ENCODE measurements at regions not wholly inside any gene's neighbourhood (a gene's known extent, or its start where the extent isn't known, plus 50 kb on each side); places are given as distances from the start of the nearest gene placed in this dataset.

DNA sequence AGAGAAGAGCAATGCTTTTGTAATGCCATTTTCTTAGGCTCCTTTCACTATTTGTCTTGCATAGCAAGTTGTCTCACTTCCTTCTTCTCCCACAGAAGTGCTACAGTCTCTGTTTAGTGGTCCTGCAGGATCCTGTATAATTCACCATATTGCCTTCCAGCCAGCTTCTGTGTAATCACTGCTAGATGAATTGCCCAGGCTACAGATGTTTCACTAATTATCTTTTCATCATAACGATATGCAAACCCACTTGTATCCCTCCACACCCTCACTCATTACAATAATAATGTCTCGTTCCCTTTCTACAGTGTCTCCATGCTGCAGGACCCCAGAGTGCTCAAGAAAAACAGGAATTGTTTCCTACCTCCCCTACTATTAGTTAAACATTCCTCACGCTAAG lies 402.9 kb downstream of the TBL1XR1 start:
- no peak for DNase-seq (ENCODE audit: low read depth)

GRCh38 chr3:176789947-176790346 lies 407.3 kb downstream of the TBL1XR1 start:
- DNase-seq (ENCODE audit: low read depth), result no peak

DNA sequence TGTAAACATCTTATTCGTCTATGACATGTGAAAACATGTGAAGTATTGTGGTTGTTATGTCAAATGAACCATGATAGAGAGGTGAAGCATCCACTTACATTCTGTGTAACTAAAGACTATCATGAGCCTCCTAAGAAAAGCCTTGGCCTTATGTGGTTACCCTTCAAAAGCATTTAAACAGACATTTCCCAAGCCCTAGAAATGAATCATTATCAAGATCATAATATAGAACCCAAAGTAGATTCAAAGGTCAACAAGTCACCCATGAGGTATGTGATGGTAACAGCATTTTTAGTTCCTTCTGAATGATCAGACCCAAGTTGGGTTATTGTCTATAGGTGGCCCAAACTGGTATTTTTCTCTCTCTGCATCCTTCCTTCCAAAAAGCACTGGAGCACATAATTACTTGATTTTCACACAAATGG lies 408.0 kb downstream of the TBL1XR1 start:
- DNase-seq (ENCODE audit: low read depth), result no peak

GRCh38 chr3:176787506-176787905 lies 409.8 kb downstream of the TBL1XR1 start:
- DNase-seq (ENCODE audit: low read depth), result no peak

DNA sequence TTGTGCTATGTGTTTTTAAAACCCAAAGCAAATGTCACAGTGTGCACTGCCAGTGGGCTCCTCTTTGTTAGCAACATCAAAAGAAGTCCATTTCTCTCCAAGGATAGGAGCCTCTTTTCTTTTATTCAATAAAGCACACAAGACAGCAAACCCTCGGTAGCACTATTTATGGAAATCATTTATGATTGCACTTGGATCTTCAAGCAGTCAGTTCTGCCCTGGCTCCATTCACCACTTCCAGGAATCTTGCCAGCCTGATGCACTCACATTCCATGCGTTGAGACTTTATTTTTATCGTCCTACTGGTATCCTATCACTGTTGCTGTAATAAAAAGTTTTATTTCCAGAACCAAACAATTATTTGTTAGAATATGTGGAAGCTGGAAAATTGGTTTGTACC lies 412.1 kb downstream of the TBL1XR1 start:
- no peak for DNase-seq (ENCODE audit: low read depth)

DNA sequence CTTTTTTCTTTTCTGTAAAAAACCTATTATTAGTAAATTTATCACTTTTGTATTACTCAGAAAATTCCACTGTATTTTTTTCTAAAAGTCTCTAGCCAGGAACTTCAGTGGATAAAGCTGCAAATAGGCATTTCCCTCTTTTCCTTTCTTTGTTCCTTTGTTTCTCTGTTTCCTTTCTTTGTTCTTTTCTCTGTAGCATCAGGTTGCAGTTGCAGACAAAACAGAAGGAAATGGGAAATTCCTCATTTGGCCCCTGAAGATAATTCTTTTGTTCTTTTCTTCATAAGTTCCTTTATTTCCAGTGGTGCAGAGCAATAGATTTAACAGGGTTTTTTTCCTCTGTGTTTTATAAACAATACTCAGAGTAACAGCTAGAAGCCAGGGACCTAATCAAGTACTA lies 416.5 kb downstream of the TBL1XR1 start:
- no peak for DNase-seq (ENCODE audit: low read depth)

GRCh38 chr3:176776622-176777175 lies 420.6 kb downstream of the TBL1XR1 start:
- no peak for DNase-seq (ENCODE audit: low read depth)

GRCh38 chr3:176769547-176770190 lies 427.6 kb downstream of the TBL1XR1 start:
- no peak for DNase-seq (ENCODE audit: low read depth)

GRCh38 chr3:176767385-176767784 lies 429.9 kb downstream of the TBL1XR1 start:
- peak; percentile 20 for DNase-seq (ENCODE audit: low read depth)

DNA sequence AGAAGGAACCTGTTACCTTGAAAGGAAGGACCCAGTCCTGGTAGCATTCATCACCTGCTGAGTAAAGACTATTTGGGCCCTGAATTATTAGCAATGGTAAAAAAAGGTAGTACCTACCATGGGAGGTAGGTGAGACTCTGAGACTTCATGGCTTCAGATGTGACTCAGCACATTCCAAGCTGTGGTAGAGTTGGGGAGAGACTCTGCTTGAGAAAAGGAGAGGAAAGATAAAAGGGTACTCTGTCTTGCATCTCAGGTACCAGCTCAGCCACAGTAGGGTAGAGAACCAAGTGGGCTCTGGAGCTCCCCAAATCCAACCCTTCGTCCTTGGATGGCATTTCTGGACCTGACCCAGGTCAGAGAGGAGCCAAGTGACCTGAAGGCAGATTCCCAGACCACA lies 430.4 kb downstream of the TBL1XR1 start:
- DNase-seq (ENCODE audit: low read depth), result no peak

GRCh38 chr3:176765382-176765900 lies 431.8 kb downstream of the TBL1XR1 start:
- DNase-seq (ENCODE audit: low read depth), result no peak

GRCh38 chr3:176759815-176760506 lies 437.3 kb downstream of the TBL1XR1 start:
- no peak for DNase-seq (ENCODE audit: low read depth)

DNA sequence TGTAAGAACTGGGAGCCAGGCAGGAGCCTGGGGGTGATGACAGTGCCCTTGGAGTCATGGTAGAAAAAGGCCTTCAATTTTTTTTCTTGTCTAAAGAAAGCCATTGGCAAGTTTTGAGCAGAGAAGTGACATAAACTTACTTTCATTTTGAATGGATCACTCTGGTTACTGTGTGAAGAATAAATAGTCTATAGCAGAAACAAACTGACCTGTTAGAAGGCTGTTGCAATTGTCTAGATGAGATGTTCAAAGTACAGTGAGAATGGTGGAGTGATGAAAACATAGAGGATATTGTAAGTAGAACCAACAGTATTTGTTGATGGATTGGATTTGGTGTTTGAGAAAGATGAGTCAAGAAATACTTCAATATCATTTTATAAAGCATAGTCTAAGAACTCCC lies 439.9 kb downstream of the TBL1XR1 start:
- DNase-seq (ENCODE audit: low read depth), result no peak

- DNase-seq (ENCODE audit: low read depth), result no peak
Observed at GRCh38 chr3:176755977-176756376, 441.3 kb downstream of the TBL1XR1 start.

- DNase-seq (ENCODE audit: low read depth), result no peak
Observed at GRCh38 chr3:176755552-176755951, 441.7 kb downstream of the TBL1XR1 start.

GRCh38 chr3:176741664-176742047 lies 455.6 kb downstream of the TBL1XR1 start:
- no peak for DNase-seq (ENCODE audit: low read depth)

DNA sequence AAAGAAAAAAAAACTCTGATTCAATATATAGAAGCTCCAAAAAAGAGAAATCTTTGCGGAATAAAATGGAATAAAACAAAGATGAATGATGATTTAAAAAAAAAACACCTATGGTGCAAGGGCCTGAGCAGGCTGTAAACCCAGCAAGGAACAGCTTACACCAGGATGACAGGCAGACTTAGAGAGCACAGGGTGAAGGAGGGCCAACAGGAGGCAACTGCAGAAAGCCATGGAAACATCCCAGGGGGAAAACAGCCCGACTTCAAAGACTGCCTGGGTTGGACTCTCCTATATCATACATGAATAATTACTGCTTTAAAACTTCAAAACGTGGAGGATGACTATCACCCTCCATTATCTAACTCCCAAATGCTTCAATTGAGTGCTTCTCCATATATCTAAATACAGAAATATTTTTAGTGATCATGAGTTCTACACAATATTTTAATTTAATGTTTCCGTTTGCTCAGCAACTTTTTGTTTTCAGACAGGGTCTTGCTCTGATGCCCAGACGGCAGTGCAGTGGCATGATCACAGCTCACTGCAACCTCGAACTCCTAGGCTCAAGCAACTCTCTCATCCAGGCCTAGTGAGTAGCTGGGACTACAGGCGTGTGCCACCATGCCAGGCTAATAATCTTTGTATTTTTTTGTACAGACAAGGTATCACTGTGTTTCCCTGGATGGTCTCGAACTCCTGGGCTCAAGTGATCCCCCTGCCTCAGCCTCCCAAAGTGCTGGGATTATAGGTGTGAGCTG lies 456.2 kb downstream of the TBL1XR1 start:
- DNase-seq (ENCODE audit: low read depth), result no peak

GRCh38 chr3:176739159-176739558 lies 458.1 kb downstream of the TBL1XR1 start:
- no peak for DNase-seq (ENCODE audit: low read depth)

- DNase-seq (ENCODE audit: low read depth), result no peak
Observed at GRCh38 chr3:176737480-176738110, 459.7 kb downstream of the TBL1XR1 start.

DNA sequence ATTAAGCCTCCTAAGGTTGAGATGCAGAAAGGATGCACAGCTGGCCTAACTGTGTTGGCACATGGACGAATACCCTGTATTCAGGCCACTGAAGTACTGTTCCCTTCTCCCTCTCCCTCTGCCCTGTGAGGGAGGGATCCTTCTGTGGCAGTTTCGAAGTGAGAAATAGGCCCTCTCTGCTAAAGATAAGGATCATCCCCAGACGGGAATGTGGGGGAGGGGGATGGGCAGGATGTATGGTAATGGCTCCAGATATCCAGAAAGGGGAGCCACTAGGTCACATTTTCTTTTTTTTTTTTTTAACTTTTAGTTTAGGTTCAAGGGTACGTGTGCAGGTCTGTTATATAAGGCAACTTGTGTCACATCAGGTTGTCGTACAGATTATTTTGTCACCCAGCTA lies 463.1 kb downstream of the TBL1XR1 start:
- no peak for DNase-seq (ENCODE audit: low read depth)

DNA sequence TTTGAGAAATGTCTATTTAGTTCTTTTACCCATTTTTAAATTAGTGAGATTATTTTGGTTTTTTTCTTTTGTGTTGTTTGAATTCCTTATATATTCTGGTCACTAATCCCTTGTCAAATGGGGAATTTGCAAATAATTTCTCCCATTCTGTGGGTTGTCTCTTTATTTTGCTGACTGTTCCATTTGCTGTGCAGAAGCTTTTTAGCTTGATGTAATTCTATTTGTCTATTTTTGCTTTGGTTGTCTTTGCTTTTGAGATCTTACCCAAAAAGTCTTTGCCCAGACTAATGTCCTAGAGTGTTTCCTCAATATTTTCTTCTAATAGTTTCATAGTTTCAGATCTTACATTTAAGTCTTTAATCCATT lies 472.9 kb downstream of the TBL1XR1 start:
- DNase-seq (ENCODE audit: low read depth), result no peak

Measured in LHCN-M2 (cell line).